SK-N-SH treated with all-trans-retinoic acid at 6 μM for 48 hours (cell line): ENCODE measurements at regions not wholly inside any gene's neighbourhood (a gene's known extent, or its start where the extent isn't known, plus 50 kb on each side); places are given as distances from the start of the nearest gene placed in this dataset.

Source experiments
- ARNTL ChIP-seq: fragments of 450-650 bp; formaldehyde crosslinking; IDR thresholded peaks from 2 replicates; pipeline ENCODE4 v1.5.0; 2020; ENCODE audit warnings: low read depth, mild to moderate bottlenecking, moderate library complexity, borderline replicate concordance
- CREB5 ChIP-seq: fragments of 250-450 bp; sonication (Bioruptor Pico); IDR thresholded peaks from 2 replicates; pipeline ENCODE4 v1.5.1; 2020; ENCODE audit warnings: low read depth, mild to moderate bottlenecking, moderate library complexity
- ISL1 ChIP-seq: fragments of 250-450 bp; sonication (Bioruptor Pico); IDR thresholded peaks from 2 replicates; pipeline ENCODE4 v2.1.2; 2022; ENCODE audit warnings: mild to moderate bottlenecking, moderate library complexity
- PATZ1 ChIP-seq: fragments of 250-450 bp; sonication (Bioruptor Pico); IDR thresholded peaks from 2 replicates; pipeline ENCODE4 v1.8.0; 2020; ENCODE audit warnings: mild to moderate bottlenecking, moderate library complexity, borderline replicate concordance
- POU6F1 ChIP-seq: fragments of 250-450 bp; sonication (Bioruptor Pico); IDR thresholded peaks from 2 replicates; pipeline ENCODE4 v1.8.0; 2021; ENCODE audit warnings: low read depth, mild to moderate bottlenecking, moderate library complexity, borderline replicate concordance
- PPARA ChIP-seq: fragments of 250-450 bp; sonication (Bioruptor Pico); IDR thresholded peaks from 2 replicates; pipeline ENCODE4 v1.5.0; 2020; ENCODE audit warnings: mild to moderate bottlenecking, borderline replicate concordance
- RARB ChIP-seq: fragments of 250-450 bp; sonication (Bioruptor Pico); IDR thresholded peaks from 2 replicates; pipeline ENCODE4 v1.8.0; 2021; ENCODE audit warnings: mild to moderate bottlenecking, moderate library complexity
- SNAI2 ChIP-seq: fragments of 250-450 bp; sonication (Bioruptor Pico); IDR thresholded peaks from 2 replicates; pipeline ENCODE4 v1.5.0; 2020; ENCODE audit warnings: mild to moderate bottlenecking, moderate library complexity
- TSHZ2 ChIP-seq: fragments of 250-450 bp; sonication (Bioruptor Pico); IDR thresholded peaks from 2 replicates; pipeline ENCODE4 v1.5.0; 2020; ENCODE audit warnings: mild to moderate bottlenecking, moderate library complexity
- ZFP30 ChIP-seq: fragments of 450-650 bp; formaldehyde crosslinking; IDR thresholded peaks from 2 replicates; pipeline ENCODE4 v1.5.0; 2022; ENCODE audit warnings: mild to moderate bottlenecking, moderate library complexity
- ZNF8 ChIP-seq: fragments of 450-650 bp; formaldehyde crosslinking; IDR thresholded peaks from 2 replicates; pipeline ENCODE4 v1.5.0; 2020; ENCODE audit warnings: mild to moderate bottlenecking, moderate library complexity

- no peak for TF ChIP-seq RARB (CRISPR knock-in tag)
- no peak for TF ChIP-seq ISL1 (CRISPR knock-in tag)
- TF ChIP-seq POU6F1: no peak
- no peak for TF ChIP-seq PATZ1 (CRISPR knock-in tag)
- no peak for TF ChIP-seq ARNTL (CRISPR knock-in tag)
- no peak for TF ChIP-seq PPARA (CRISPR knock-in tag)
- no peak for TF ChIP-seq ZNF8 (CRISPR knock-in tag)
- no peak for TF ChIP-seq CREB5
- TF ChIP-seq ZFP30 (CRISPR knock-in tag): no peak
- no peak for TF ChIP-seq TSHZ2 (CRISPR knock-in tag)
- TF ChIP-seq SNAI2 (CRISPR knock-in tag): no peak
Observed at GRCh38 chr5:154138701-154139100, 51.8 kb upstream of the GALNT10 start.
